ENCODE measurements at regions not wholly inside any gene's neighbourhood (a gene's known extent, or its start where the extent isn't known, plus 50 kb on each side); places are given as distances from the start of the nearest gene placed in this dataset.

GRCh38 chr4:57777876-57778275 is 667.7 kb upstream of the IGFBP7 start:
- no peak overlapping the region for H3K4me3 ChIP-seq (ENCODE audit: low read length)
- no peak for DNase-seq (ENCODE audit: low read depth)
- no peak for TF ChIP-seq CTCF (conservative IDR thresholded peaks at IDR 0.05; ENCODE audit: low read depth, low read length)

- H3K4me3 ChIP-seq (ENCODE audit: low read length), result no peak overlapping the region
- DNase-seq (ENCODE audit: low read depth), result no peak
- TF ChIP-seq CTCF (conservative IDR thresholded peaks at IDR 0.05; ENCODE audit: low read depth, low read length), result no peak
These were observed 664.5 kb upstream of the IGFBP7 start for GRCh38 chr4:57774681-57775080.

- no peak for DNase-seq (ENCODE audit: low read depth)
- no peak overlapping the region for H3K4me3 ChIP-seq (ENCODE audit: low read length)
- TF ChIP-seq CTCF (conservative IDR thresholded peaks at IDR 0.05; ENCODE audit: low read depth, low read length), result no peak
These were observed 664.0 kb upstream of the IGFBP7 start for GRCh38 chr4:57774171-57774570.

GRCh38 chr4:57766341-57766740 is 656.2 kb upstream of the IGFBP7 start:
- TF ChIP-seq CTCF (conservative IDR thresholded peaks at IDR 0.05; ENCODE audit: low read depth, low read length), result no peak
- DNase-seq (ENCODE audit: low read depth), result no peak

GRCh38 chr4:57764856-57765255 is 654.7 kb upstream of the IGFBP7 start:
- no peak for DNase-seq (ENCODE audit: low read depth)
- no peak for TF ChIP-seq CTCF (conservative IDR thresholded peaks at IDR 0.05; ENCODE audit: low read depth, low read length)
- H3K4me3 ChIP-seq (ENCODE audit: low read length), result no peak overlapping the region

More at GRCh38 chr4:57766341-57766740, 656.2 kb upstream of the IGFBP7 start:
- no peak overlapping the region for H3K4me3 ChIP-seq (ENCODE audit: low read length)

GRCh38 chr4:57763070-57763469 is 652.9 kb upstream of the IGFBP7 start:
- no peak for DNase-seq (ENCODE audit: low read depth)
- no peak for TF ChIP-seq CTCF (conservative IDR thresholded peaks at IDR 0.05; ENCODE audit: low read depth, low read length)
- no peak overlapping the region for H3K4me3 ChIP-seq (ENCODE audit: low read length)

- no peak for DNase-seq (ENCODE audit: low read depth)
- H3K4me3 ChIP-seq (ENCODE audit: low read length), result no peak overlapping the region
- no peak for TF ChIP-seq CTCF (conservative IDR thresholded peaks at IDR 0.05; ENCODE audit: low read depth, low read length)
These were observed 630.5 kb upstream of the IGFBP7 start for GRCh38 chr4:57740625-57741190.
